GM19035 (cell line): ENCODE measurements at regions not wholly inside any gene's neighbourhood (a gene's known extent, or its start where the extent isn't known, plus 50 kb on each side); places are given as distances from the start of the nearest gene placed in this dataset.
"Not testable (repeated sequence)": the region's sequence is repeated elsewhere in the genome, so short reads cannot be mapped to it uniquely, and the experiment has no call there.

ENCODE experiments used
- ATAC-seq: cut with Tn5 transposase; IDR thresholded peaks from one replicate; pipeline ENCODE4 v1.9.1; 2021; ENCODE audit not compliant: unreplicated experiment

- no peak for ATAC-seq
Measured at GRCh38 chrX:109874548-109874947, 128.4 kb upstream of the TMEM164 start.

GRCh38 chrX:109875831-109876230 is 127.1 kb upstream of the TMEM164 start:
- ATAC-seq = no peak

- no peak for ATAC-seq
Measured at GRCh38 chrX:109878236-109878635, 124.7 kb upstream of the TMEM164 start.

- ATAC-seq = no peak
Measured at GRCh38 chrX:109879991-109880390, 122.9 kb upstream of the TMEM164 start.

- peak; percentile 89 for ATAC-seq
Measured at GRCh38 chrX:109880629-109881028, 122.3 kb upstream of the TMEM164 start.

GRCh38 chrX:109886122-109886761 is 116.7 kb upstream of the TMEM164 start:
- ATAC-seq = no peak

GRCh38 chrX:109889289-109890006 is 113.5 kb upstream of the TMEM164 start:
- no peak for ATAC-seq

GRCh38 chrX:109890300-109890699 is 112.6 kb upstream of the TMEM164 start:
- no peak for ATAC-seq

GRCh38 chrX:109890910-109891502 is 111.9 kb upstream of the TMEM164 start:
- ATAC-seq = no peak

- not testable (repeated sequence) for ATAC-seq
Measured at GRCh38 chrX:109896024-109896423, 106.9 kb upstream of the TMEM164 start.

- no peak for ATAC-seq
Measured at GRCh38 chrX:109902665-109903064, 100.2 kb upstream of the TMEM164 start.

- ATAC-seq = no peak
Measured at GRCh38 chrX:109911046-109911445, 91.9 kb upstream of the TMEM164 start.

GRCh38 chrX:109912993-109913392 is 89.9 kb upstream of the TMEM164 start:
- not testable (repeated sequence) for ATAC-seq

GRCh38 chrX:109914114-109914849 is 88.6 kb upstream of the TMEM164 start:
- ATAC-seq = no peak

- ATAC-seq = no peak
Measured at GRCh38 chrX:109918753-109919152, 84.2 kb upstream of the TMEM164 start.

GRCh38 chrX:109920325-109920724 is 82.6 kb upstream of the TMEM164 start:
- ATAC-seq = no peak

- no peak for ATAC-seq
Measured at GRCh38 chrX:109920868-109921267, 82.0 kb upstream of the TMEM164 start.

- ATAC-seq = no peak
Measured at GRCh38 chrX:109922190-109922589, 80.7 kb upstream of the TMEM164 start.

- not testable (repeated sequence) for ATAC-seq
Measured at GRCh38 chrX:109925003-109925402, 77.9 kb upstream of the TMEM164 start.

GRCh38 chrX:109925656-109926055 is 77.3 kb upstream of the TMEM164 start:
- ATAC-seq = no peak

- ATAC-seq = no peak
Measured at GRCh38 chrX:109926118-109926517, 76.8 kb upstream of the TMEM164 start.
